ENCODE measurements at regions not wholly inside any gene's neighbourhood (a gene's known extent, or its start where the extent isn't known, plus 50 kb on each side); places are given as distances from the start of the nearest gene placed in this dataset.

- Histone ChIP-seq H3K36me3 (no peaks in the 10 kb centered on the region), H3K27ac (no peak overlapping the region), H3K4me1 (no peaks in the 10 kb centered on the region), H3K4me3 (no peak overlapping the region), H3K9me3 (no peaks in the 10 kb centered on the region), H3K27me3 (ENCODE audit: low read depth) (no peaks in the 10 kb centered on the region)
- DNase-seq (no peak), ATAC-seq (no peak)
- TF ChIP-seq CTCF (IDR thresholded peaks at IDR 0.05): no peak
- intact Hi-C loops (cut with DNase I): no loop called here
These were observed 67.5 kb downstream of the ATP6V1G3 start for GRCh38 chr1:198472997-198473396.

GRCh38 chr1:198472119-198472518, 68.4 kb downstream of the ATP6V1G3 start:
- no peaks in the 10 kb centered on the region for H3K36me3 ChIP-seq
- no peaks in the 10 kb centered on the region for H3K4me1 ChIP-seq
- no peaks in the 10 kb centered on the region for H3K27me3 ChIP-seq (ENCODE audit: low read depth)
- no peak overlapping the region for H3K4me3 ChIP-seq
- no peaks in the 10 kb centered on the region for H3K9me3 ChIP-seq
- TF ChIP-seq CTCF (IDR thresholded peaks at IDR 0.05): no peak
- DNase-seq: no peak
- intact Hi-C loops (cut with DNase I): no loop called here
- no peak overlapping the region for H3K27ac ChIP-seq
- no peak for ATAC-seq

GRCh38 chr1:198467907-198468306, 72.6 kb downstream of the ATP6V1G3 start:
- no peak for TF ChIP-seq CTCF (IDR thresholded peaks at IDR 0.05)
- H3K4me1 ChIP-seq: no peaks in the 10 kb centered on the region
- no peak for ATAC-seq
- H3K4me3 ChIP-seq: no peak overlapping the region
- no peaks in the 10 kb centered on the region for H3K9me3 ChIP-seq
- H3K36me3 ChIP-seq: no peaks in the 10 kb centered on the region
- DNase-seq: no peak
- H3K27ac ChIP-seq: no peak overlapping the region
- intact Hi-C loops (cut with DNase I): loop anchor here (10.0 kb wide), 1 partner anchor 943 kb away; no protein-coding TSS in a partner anchor
- H3K27me3 ChIP-seq (ENCODE audit: low read depth): no peaks in the 10 kb centered on the region

GRCh38 chr1:198467342-198467741, 73.1 kb downstream of the ATP6V1G3 start:
- Histone ChIP-seq H3K27me3 (ENCODE audit: low read depth) (no peaks in the 10 kb centered on the region), H3K4me1 (no peaks in the 10 kb centered on the region), H3K9me3 (no peaks in the 10 kb centered on the region), H3K27ac (no peak overlapping the region), H3K4me3 (no peak overlapping the region), H3K36me3 (no peaks in the 10 kb centered on the region)
- DNase-seq (no peak), ATAC-seq (no peak)
- no peak for TF ChIP-seq CTCF (IDR thresholded peaks at IDR 0.05)
- intact Hi-C loops (cut with DNase I): loop anchor here (10.0 kb wide), 1 partner anchor 943 kb away; no protein-coding TSS in a partner anchor

- Histone ChIP-seq H3K4me1 (no peaks in the 10 kb centered on the region), H3K36me3 (no peaks in the 10 kb centered on the region), H3K27ac (no peak overlapping the region), H3K27me3 (ENCODE audit: low read depth) (no peaks in the 10 kb centered on the region), H3K9me3 (no peaks in the 10 kb centered on the region), H3K4me3 (no peak overlapping the region)
- DNase-seq (no peak), ATAC-seq (peak; percentile 61 to 89)
- intact Hi-C loops (cut with DNase I): loop anchor here (10.0 kb wide), 1 partner anchor 941 kb away; no protein-coding TSS in a partner anchor
- TF ChIP-seq CTCF (IDR thresholded peaks at IDR 0.05): peak; percentile 73
These were observed 75.0 kb downstream of the ATP6V1G3 start for GRCh38 chr1:198465201-198466144.
